ENCODE measurements at regions not wholly inside any gene's neighbourhood (a gene's known extent, or its start where the extent isn't known, plus 50 kb on each side); places are given as distances from the start of the nearest gene placed in this dataset.

GRCh38 chr2:128818704-128819491, 500.2 kb upstream of the HS6ST1 start:
- Histone ChIP-seq H3K9me2 (replicated peaks; ENCODE audit: insufficient read depth) (no peaks in the 10 kb centered on the region), H3K27me3 (no peaks in the 10 kb centered on the region), H3K9me3 (ENCODE audit: low read depth) (no peaks in the 10 kb centered on the region), H3K36me3 (replicated peaks; ENCODE audit: insufficient read depth, low read depth) (no peaks in the 10 kb centered on the region), H3K4me2 (no peak overlapping the region), H3K79me2 (no peaks in the 10 kb centered on the region), H2AFZ (no peak overlapping the region), H3K4me1 (ENCODE audit: insufficient read depth) (no peaks in the 10 kb centered on the region), H3K27ac (no peak overlapping the region), H4K20me1 (ENCODE audit: insufficient read depth, poor library complexity, severe bottlenecking) (no peaks in the 10 kb centered on the region), H3K4me3 (no peak overlapping the region)
- no peak for DNase-seq (ENCODE audit: low spot score)
- TF ChIP-seq EZH2 (IDR thresholded peaks at IDR 0.05; ENCODE audit: borderline replicate concordance) (no peak), CTCF (IDR thresholded peaks at IDR 0.05; ENCODE audit: poor library complexity) (no peak), EZH2phosphoT487 (IDR thresholded peaks at IDR 0.05; ENCODE audit: low read depth, severe bottlenecking, unreplicated experiment) (no peak)
- 91% methylated on average over 11 of the region's 11 CpGs for WGBS (ENCODE audit: low lambda C conversion rate, missing lambda C conversion rate)

GRCh38 chr2:128820452-128820851, 501.8 kb upstream of the HS6ST1 start:
- H3K27ac ChIP-seq, result no peak overlapping the region
- H3K4me3 ChIP-seq, result no peak overlapping the region
- no peaks in the 10 kb centered on the region for H3K36me3 ChIP-seq (replicated peaks; ENCODE audit: insufficient read depth, low read depth)
- H3K9me2 ChIP-seq (replicated peaks; ENCODE audit: insufficient read depth), result no peaks in the 10 kb centered on the region
- H3K79me2 ChIP-seq, result no peaks in the 10 kb centered on the region
- no peaks in the 10 kb centered on the region for H3K4me1 ChIP-seq (ENCODE audit: insufficient read depth)
- H3K9me3 ChIP-seq (ENCODE audit: low read depth), result no peaks in the 10 kb centered on the region
- no peak for DNase-seq (ENCODE audit: low spot score)
- no peak overlapping the region for H3K4me2 ChIP-seq
- WGBS (ENCODE audit: low lambda C conversion rate, missing lambda C conversion rate), result 96% methylated on average over 4 of the region's 4 CpGs
- H3K27me3 ChIP-seq, result no peaks in the 10 kb centered on the region
- H4K20me1 ChIP-seq (ENCODE audit: insufficient read depth, poor library complexity, severe bottlenecking), result no peaks in the 10 kb centered on the region
- TF ChIP-seq EZH2phosphoT487 (IDR thresholded peaks at IDR 0.05; ENCODE audit: low read depth, severe bottlenecking, unreplicated experiment) (no peak), CTCF (IDR thresholded peaks at IDR 0.05; ENCODE audit: poor library complexity) (no peak), EZH2 (IDR thresholded peaks at IDR 0.05; ENCODE audit: borderline replicate concordance) (no peak)
- H2AFZ ChIP-seq, result no peak overlapping the region

GRCh38 chr2:128821010-128821409, 502.3 kb upstream of the HS6ST1 start:
- Histone ChIP-seq H3K9me3 (ENCODE audit: low read depth) (no peaks in the 10 kb centered on the region), H3K27me3 (no peaks in the 10 kb centered on the region), H3K4me2 (no peak overlapping the region), H3K9me2 (replicated peaks; ENCODE audit: insufficient read depth) (no peaks in the 10 kb centered on the region), H3K36me3 (replicated peaks; ENCODE audit: insufficient read depth, low read depth) (no peaks in the 10 kb centered on the region), H2AFZ (no peak overlapping the region), H3K79me2 (no peaks in the 10 kb centered on the region), H3K4me1 (ENCODE audit: insufficient read depth) (no peaks in the 10 kb centered on the region), H3K27ac (no peak overlapping the region), H4K20me1 (ENCODE audit: insufficient read depth, poor library complexity, severe bottlenecking) (no peaks in the 10 kb centered on the region), H3K4me3 (no peak overlapping the region)
- TF ChIP-seq EZH2 (IDR thresholded peaks at IDR 0.05; ENCODE audit: borderline replicate concordance), result no peak
- no peak for TF ChIP-seq EZH2phosphoT487 (IDR thresholded peaks at IDR 0.05; ENCODE audit: low read depth, severe bottlenecking, unreplicated experiment)
- no peak for TF ChIP-seq CTCF (IDR thresholded peaks at IDR 0.05; ENCODE audit: poor library complexity)
- DNase-seq (ENCODE audit: low spot score), result no peak
- 88% methylated on average over 1 of the region's 1 CpG for WGBS (ENCODE audit: low lambda C conversion rate, missing lambda C conversion rate)
